Right atrium auricular region (tissue), 2 donors: ENCODE measurements at regions not wholly inside any gene's neighbourhood (a gene's known extent, or its start where the extent isn't known, plus 50 kb on each side); places are given as distances from the start of the nearest gene placed in this dataset.

ENCODE experiments used
- DNase-seq: peaks from one replicate; pipeline ENCODE4 v3.0.0-alpha.2; 2019; ENCODE audit warnings: low spot score
- H3K27ac ChIP-seq, 2 donors: fragments of 200-600 bp; sonication (generic); 1 replicate in 1 of 2; 2 replicates in 1 of 2; pipeline ENCODE4 v1.5.1; 2016 to 2019
- H3K27me3 ChIP-seq, 2 donors: fragments of 200-600 bp; sonication (generic); one replicate each; pipeline versions ENCODE4 v1.5.1 to v1.6.0; 2017 to 2019
- H3K36me3 ChIP-seq: fragments of 200-600 bp; sonication (generic); one replicate; pipeline ENCODE4 v1.5.1; 2016
- H3K4me1 ChIP-seq, 2 donors: fragments of 200-600 bp; sonication (generic); one replicate each; pipeline versions ENCODE4 v1.5.1 to v1.6.0; 2017 to 2019
- H3K4me3 ChIP-seq, 2 donors: fragments of 200-600 bp; sonication (generic); 1 replicate in 1 of 2; 2 replicates in 1 of 2; pipeline ENCODE4 v1.5.1; 2017 to 2019; ENCODE audit warnings: mild to moderate bottlenecking in 1 of 2, moderate library complexity in 1 of 2
- H3K9me3 ChIP-seq, 2 donors: fragments of 200-600 bp; sonication (generic); one replicate each; pipeline ENCODE4 v1.5.1; 2019
- TF ChIP-seq, protein P1 (sequence below), 2 donors: fragments of 200-600 bp; sonication (generic); IDR thresholded peaks; one replicate each; pipeline ENCODE4 v1.5.1; 2019; ENCODE audit warnings: antibody characterized with exemption in 2 of 2

DNA sequence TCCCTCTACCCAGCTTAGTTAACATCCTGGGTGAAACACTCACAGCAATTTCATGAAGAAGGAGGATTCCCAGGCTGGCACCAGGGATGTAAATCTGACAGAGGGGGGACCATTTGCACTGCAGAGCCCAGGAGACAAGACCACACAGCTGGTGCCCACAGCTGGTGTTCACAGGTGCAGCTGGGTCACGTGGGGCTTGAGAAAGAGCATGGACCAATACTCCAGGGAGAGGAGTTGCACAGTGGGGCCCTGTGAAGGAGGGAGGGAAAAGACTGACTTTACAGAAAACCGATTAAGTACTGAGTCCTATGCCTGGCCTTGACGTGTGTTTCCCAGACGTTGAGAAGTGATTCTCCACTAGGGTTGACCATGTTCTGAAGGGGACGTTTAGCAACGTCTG, 1316.7 kb upstream of the TMEM132C start:
- TF ChIP-seq, protein P1, sequence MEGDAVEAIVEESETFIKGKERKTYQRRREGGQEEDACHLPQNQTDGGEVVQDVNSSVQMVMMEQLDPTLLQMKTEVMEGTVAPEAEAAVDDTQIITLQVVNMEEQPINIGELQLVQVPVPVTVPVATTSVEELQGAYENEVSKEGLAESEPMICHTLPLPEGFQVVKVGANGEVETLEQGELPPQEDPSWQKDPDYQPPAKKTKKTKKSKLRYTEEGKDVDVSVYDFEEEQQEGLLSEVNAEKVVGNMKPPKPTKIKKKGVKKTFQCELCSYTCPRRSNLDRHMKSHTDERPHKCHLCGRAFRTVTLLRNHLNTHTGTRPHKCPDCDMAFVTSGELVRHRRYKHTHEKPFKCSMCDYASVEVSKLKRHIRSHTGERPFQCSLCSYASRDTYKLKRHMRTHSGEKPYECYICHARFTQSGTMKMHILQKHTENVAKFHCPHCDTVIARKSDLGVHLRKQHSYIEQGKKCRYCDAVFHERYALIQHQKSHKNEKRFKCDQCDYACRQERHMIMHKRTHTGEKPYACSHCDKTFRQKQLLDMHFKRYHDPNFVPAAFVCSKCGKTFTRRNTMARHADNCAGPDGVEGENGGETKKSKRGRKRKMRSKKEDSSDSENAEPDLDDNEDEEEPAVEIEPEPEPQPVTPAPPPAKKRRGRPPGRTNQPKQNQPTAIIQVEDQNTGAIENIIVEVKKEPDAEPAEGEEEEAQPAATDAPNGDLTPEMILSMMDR (IDR thresholded peaks at IDR 0.05): no peak
- Histone ChIP-seq H3K4me3 (no peak overlapping the region), H3K9me3 (no peaks in the 10 kb centered on the region), H3K36me3 (no peaks in the 10 kb centered on the region), H3K27me3 (no peaks in the 10 kb centered on the region), H3K27ac (no peak overlapping the region), H3K4me1 (no peaks in the 10 kb centered on the region)
- no peak for DNase-seq

DNA sequence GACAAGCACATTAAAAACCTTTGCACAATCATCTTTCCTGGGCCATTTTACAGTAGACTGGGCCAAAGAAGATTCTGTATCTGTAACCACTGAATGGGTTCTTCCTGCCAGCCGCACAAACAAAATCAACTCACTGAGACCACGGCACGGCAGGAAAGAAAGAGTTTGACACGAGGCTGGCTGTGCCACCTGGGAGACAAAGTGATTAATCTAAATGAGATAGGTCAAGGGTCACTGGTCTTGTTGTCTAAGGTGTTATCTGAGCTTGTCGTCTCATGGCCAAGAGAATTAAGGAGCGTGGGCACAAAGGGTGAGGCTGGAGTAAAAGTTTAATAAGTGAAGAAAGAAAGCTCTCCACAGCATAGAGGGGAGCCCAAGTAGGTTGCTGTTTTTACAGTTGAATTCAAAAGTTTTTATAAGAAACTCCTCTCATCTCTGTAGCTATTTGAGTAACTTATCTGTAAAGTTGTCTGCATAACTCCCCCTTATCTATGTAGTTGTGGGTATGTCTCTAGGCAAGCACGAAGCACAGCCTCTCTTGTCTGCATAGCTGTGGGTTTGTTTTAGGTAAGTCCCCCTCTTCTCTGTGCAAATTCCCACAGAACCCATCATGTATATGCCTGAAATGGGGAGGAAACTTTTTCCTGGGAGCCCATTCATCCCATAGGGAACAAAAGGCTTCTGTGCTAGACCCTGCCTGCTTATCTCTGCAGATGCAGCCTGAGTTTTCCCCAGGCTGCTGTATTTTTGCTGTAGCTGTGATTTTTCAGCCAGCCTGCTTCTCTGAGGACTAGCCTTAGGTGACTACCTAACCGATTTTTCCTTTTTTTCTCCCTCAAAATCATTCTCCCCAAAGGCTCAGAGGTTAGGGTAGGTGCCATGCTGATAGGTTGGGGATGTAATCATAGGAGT, 1314.6 kb upstream of the TMEM132C start:
- no peaks in the 10 kb centered on the region for H3K36me3 ChIP-seq
- no peaks in the 10 kb centered on the region for H3K27me3 ChIP-seq
- TF ChIP-seq, protein P1 (IDR thresholded peaks at IDR 0.05): no peak
- no peak for DNase-seq
- H3K9me3 ChIP-seq: no peaks in the 10 kb centered on the region
- no peaks in the 10 kb centered on the region for H3K4me1 ChIP-seq
- H3K4me3 ChIP-seq: no peak overlapping the region
- no peak overlapping the region for H3K27ac ChIP-seq

DNA sequence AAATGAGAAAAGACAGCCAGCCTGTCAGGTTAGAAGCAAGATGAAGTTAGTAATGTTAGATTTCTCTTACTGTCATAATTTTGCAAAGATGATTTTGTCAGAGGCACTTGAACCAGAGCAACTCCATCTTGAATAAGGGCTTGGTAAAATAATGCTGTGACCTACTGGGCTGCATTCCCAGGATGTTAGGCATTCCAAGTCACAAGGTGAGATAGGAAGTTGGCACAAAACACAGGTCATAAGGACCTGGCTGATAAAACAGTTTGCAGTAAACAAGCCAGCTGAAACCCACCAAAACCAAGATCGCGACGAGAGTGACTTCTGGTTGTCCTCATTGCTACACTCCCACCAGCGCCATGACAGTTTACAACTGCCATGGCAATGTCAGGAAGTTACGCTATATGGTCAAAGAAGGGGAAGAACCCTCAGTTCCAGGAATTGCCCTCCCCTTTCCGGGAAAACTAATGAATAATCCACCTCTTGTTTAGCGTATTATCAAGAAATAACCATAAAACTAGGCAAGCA, 1313.5 kb upstream of the TMEM132C start:
- no peak overlapping the region for H3K27ac ChIP-seq
- no peak overlapping the region for H3K4me3 ChIP-seq
- DNase-seq: no peak
- no peaks in the 10 kb centered on the region for H3K9me3 ChIP-seq
- no peaks in the 10 kb centered on the region for H3K4me1 ChIP-seq
- H3K27me3 ChIP-seq: no peaks in the 10 kb centered on the region
- TF ChIP-seq, protein P1 (IDR thresholded peaks at IDR 0.05): no peak
- no peaks in the 10 kb centered on the region for H3K36me3 ChIP-seq

DNA sequence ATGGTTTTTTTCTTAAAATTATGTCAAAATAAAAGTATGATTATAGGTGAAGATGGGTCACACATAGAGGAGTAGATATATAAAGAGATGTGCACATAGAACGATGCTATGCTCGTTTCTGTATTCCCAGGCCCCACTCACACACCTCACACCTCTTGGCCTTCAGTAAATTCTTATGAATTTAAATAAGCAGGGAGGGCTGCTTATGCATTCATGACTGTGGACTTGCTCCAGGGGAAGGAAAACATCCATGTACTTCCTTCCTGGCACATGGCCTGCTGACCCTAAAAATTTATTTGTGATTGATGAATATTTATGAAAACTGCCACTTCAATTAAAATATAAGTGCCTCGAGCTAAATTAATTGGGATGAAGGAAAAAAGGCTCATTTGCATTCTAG, 1306.7 kb upstream of the TMEM132C start:
- no peak overlapping the region for H3K4me3 ChIP-seq
- no peaks in the 10 kb centered on the region for H3K27me3 ChIP-seq
- H3K4me1 ChIP-seq: no peaks in the 10 kb centered on the region
- no peak for DNase-seq
- no peaks in the 10 kb centered on the region for H3K36me3 ChIP-seq
- no peak overlapping the region for H3K27ac ChIP-seq
- peaks cover 0 to 4% of the 10 kb centered on the region in 2 donors for H3K9me3 ChIP-seq
- TF ChIP-seq, protein P1 (IDR thresholded peaks at IDR 0.05): no peak

DNA sequence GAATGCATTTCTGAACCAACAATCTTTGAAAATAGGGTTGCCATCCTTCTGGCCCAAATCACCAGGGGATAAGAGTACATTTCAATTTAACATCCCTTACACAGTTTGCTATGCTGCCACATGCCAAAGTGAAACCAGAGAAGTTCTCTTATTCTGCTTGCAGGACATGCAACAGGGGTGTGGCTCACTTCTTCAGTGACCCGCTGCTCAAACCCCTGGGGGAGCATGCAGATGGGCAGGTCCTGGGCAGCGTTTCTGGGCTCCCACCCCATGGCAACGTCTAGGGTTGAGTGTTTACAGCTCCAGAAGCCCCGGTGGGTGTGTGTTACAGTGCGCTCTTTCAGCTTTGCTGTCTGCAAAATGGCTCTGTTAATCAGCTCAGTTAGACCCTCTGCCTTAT, 1306.3 kb upstream of the TMEM132C start:
- H3K27me3 ChIP-seq: no peaks in the 10 kb centered on the region
- H3K4me1 ChIP-seq: no peaks in the 10 kb centered on the region
- H3K27ac ChIP-seq: no peak overlapping the region
- H3K36me3 ChIP-seq: no peaks in the 10 kb centered on the region
- TF ChIP-seq, protein P1 (IDR thresholded peaks at IDR 0.05): no peak
- DNase-seq: no peak
- H3K9me3 ChIP-seq: peaks cover 0 to 4% of the 10 kb centered on the region in 2 donors
- no peak overlapping the region for H3K4me3 ChIP-seq
